ENCODE measurements at regions not wholly inside any gene's neighbourhood (a gene's known extent, or its start where the extent isn't known, plus 50 kb on each side); places are given as distances from the start of the nearest gene placed in this dataset.

DNA sequence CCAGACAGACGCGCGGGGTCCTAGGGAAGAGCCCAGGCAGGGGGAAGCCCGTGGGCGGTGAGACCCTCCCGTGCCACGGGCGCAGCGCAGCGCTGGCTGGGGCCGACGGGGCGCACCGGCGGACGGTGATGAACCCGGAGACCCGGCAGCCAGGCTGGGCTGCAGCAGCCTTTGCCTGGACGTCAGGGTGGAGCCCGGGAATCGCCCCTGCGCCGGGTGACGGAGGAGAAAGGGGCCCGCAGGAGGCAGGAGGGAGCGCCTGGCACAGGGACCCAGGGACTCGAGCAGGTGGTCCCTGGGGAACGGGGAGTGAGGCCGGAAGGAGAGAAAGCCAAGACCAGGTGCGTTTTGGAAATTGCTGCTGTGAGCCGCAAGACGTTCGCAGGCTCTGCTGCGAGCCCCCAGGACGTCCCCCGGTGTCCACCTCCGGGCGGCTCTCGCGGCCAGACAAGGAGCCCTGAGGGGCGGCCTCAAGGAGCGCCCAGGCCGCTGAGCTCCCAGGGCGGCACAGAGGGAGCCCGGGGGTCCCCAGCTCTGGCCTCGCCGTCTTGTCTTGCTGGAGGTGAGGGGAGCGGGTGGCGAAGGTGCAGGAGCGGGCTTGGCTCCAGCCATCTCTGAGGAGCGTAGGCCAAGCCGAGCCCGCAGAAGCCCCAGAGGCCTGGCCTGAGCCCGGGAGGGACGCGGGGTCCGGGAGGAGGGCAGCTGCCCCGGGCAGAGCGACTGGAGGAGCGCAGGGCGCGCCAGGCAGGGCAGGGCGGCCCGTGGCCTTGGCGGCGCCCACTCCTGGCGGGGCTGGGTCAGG lies 191.2 kb upstream of the PDE10A start:
- TF ChIP-seq, protein P1, sequence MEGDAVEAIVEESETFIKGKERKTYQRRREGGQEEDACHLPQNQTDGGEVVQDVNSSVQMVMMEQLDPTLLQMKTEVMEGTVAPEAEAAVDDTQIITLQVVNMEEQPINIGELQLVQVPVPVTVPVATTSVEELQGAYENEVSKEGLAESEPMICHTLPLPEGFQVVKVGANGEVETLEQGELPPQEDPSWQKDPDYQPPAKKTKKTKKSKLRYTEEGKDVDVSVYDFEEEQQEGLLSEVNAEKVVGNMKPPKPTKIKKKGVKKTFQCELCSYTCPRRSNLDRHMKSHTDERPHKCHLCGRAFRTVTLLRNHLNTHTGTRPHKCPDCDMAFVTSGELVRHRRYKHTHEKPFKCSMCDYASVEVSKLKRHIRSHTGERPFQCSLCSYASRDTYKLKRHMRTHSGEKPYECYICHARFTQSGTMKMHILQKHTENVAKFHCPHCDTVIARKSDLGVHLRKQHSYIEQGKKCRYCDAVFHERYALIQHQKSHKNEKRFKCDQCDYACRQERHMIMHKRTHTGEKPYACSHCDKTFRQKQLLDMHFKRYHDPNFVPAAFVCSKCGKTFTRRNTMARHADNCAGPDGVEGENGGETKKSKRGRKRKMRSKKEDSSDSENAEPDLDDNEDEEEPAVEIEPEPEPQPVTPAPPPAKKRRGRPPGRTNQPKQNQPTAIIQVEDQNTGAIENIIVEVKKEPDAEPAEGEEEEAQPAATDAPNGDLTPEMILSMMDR (IDR thresholded peaks at IDR 0.05; ENCODE audit: insufficient read depth, low read length): no peak
- TF ChIP-seq, protein P2, sequence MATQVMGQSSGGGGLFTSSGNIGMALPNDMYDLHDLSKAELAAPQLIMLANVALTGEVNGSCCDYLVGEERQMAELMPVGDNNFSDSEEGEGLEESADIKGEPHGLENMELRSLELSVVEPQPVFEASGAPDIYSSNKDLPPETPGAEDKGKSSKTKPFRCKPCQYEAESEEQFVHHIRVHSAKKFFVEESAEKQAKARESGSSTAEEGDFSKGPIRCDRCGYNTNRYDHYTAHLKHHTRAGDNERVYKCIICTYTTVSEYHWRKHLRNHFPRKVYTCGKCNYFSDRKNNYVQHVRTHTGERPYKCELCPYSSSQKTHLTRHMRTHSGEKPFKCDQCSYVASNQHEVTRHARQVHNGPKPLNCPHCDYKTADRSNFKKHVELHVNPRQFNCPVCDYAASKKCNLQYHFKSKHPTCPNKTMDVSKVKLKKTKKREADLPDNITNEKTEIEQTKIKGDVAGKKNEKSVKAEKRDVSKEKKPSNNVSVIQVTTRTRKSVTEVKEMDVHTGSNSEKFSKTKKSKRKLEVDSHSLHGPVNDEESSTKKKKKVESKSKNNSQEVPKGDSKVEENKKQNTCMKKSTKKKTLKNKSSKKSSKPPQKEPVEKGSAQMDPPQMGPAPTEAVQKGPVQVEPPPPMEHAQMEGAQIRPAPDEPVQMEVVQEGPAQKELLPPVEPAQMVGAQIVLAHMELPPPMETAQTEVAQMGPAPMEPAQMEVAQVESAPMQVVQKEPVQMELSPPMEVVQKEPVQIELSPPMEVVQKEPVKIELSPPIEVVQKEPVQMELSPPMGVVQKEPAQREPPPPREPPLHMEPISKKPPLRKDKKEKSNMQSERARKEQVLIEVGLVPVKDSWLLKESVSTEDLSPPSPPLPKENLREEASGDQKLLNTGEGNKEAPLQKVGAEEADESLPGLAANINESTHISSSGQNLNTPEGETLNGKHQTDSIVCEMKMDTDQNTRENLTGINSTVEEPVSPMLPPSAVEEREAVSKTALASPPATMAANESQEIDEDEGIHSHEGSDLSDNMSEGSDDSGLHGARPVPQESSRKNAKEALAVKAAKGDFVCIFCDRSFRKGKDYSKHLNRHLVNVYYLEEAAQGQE (IDR thresholded peaks at IDR 0.05; ENCODE audit: insufficient replicate concordance, low read depth): no peak

Measured in HL-60 (cell line).